ENCODE measurements at regions not wholly inside any gene's neighbourhood (a gene's known extent, or its start where the extent isn't known, plus 50 kb on each side); places are given as distances from the start of the nearest gene placed in this dataset.

DNA sequence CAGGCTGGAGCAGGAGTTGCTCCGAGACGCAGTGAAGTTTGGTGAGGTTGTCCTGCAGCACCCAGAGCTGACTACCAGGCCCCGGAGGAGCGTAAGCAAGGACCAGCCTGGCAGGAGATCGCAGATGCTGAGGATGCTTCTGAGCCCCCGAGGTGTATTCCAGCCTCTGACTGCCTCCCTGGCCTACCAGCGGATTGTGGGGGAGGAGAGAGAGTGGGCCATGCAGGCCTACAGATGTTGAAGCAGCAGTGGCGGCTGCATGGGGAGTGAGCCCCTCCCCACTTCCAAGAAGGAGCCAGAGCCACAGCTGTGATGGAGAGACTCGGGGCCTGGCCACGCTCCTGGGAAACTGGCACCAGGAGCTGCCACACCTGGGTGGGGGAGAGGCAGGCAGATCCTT, 302.5 kb upstream of the PROK2 start:
- TF ChIP-seq, protein P1, sequence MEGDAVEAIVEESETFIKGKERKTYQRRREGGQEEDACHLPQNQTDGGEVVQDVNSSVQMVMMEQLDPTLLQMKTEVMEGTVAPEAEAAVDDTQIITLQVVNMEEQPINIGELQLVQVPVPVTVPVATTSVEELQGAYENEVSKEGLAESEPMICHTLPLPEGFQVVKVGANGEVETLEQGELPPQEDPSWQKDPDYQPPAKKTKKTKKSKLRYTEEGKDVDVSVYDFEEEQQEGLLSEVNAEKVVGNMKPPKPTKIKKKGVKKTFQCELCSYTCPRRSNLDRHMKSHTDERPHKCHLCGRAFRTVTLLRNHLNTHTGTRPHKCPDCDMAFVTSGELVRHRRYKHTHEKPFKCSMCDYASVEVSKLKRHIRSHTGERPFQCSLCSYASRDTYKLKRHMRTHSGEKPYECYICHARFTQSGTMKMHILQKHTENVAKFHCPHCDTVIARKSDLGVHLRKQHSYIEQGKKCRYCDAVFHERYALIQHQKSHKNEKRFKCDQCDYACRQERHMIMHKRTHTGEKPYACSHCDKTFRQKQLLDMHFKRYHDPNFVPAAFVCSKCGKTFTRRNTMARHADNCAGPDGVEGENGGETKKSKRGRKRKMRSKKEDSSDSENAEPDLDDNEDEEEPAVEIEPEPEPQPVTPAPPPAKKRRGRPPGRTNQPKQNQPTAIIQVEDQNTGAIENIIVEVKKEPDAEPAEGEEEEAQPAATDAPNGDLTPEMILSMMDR (IDR thresholded peaks at IDR 0.05; ENCODE audit: low read depth, low read length) = no peak
- TF ChIP-seq POLR2A (IDR thresholded peaks at IDR 0.05; ENCODE audit: extremely low read depth, insufficient read length) = no peak
